Glomerular visceral epithelial cell (primary cell): ENCODE measurements at regions not wholly inside any gene's neighbourhood (a gene's known extent, or its start where the extent isn't known, plus 50 kb on each side); places are given as distances from the start of the nearest gene placed in this dataset.
A peak's percentile ranks its signal among the peaks of the same experiment; 100 is the strongest.

Experiments
- DNase-seq: peaks from one replicate; pipeline ENCODE4 v3.0.0-alpha.2; 2016; ENCODE audit errors: extremely low spot score

DNA sequence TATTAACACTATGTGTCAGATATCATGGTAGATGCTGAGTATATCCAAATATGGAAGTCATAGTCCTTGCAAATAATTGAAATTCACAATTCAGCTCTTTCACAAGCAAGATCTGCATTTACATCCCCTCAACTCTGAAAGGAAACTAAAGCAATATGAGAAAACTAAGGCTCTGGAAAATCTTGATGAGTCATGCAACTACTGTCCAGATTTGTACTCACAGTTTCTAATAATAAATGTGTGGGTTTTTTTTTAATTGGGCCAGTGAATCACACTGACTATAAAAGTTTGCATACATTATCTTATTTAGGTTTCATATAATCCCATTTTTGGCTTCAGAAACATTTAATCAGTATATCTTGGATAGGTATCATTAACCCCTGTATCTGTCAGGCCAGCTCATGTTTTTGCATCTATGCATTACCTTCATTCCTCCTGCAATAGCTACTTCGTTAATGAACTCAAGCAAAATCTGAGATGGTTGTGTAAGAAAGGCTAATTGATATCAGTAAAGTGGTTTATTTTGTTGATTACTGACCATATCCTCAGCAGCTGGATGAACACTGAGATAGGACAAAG, 58.7 kb upstream of the PRR16 start:
- DNase-seq = peak; percentile 35

DNA sequence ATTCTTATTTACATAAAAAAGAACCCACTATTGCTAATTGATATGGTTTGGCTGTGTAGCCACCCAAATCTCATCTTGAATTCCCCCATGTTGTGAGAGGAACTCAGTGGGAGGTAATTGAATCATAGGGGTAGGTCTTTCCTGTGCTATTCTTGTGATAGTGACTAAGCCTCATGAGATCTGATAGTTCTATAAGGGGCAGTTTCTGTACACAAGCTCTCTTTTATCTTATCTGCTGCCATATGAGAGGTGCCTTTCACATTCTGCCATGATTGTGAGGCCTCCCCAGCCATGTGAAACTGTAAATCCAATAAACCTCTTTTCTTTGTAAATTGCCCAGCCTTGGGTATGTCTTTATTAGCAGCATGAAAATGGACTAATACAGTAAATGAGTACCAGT, 58.2 kb upstream of the PRR16 start:
- DNase-seq = peak; percentile 46

DNA sequence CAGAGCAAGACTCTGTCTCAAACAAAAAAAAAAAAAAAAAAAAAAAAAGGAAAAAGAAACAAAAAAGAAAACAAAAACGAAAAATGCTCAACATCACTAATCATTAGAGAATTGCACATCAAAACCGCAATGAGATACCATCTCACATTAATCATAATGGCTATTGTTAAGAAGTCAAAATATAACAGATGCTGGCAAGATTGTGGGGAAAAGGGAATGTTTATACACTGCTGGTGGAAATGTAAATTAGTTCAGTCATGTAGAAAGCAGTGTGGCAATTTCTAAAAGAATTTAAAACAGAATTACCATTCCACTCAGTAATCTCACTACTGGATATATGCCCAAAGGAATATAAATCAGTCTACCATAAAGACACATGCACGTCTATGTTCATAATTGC, 50.4 kb upstream of the PRR16 start:
- peak; percentile 71 for DNase-seq
